Liver (tissue), 3 donors: ENCODE measurements at regions not wholly inside any gene's neighbourhood (a gene's known extent, or its start where the extent isn't known, plus 50 kb on each side); places are given as distances from the start of the nearest gene placed in this dataset.

Experiments used
- CTCF ChIP-seq: fragments of 150-350 bp; IDR thresholded peaks from 2 replicates; pipeline ENCODE4 v1.5.1; 2017; ENCODE audit warnings: improper control_type of control experiment, low read depth, low read length; ENCODE audit not compliant: missing input control
- GABPA ChIP-seq, 2 donors: IDR thresholded peaks in 1 of 2; conservative IDR thresholded peaks in 1 of 2; 2 replicates each; pipeline ENCODE4 v1.6.1; 2016; ENCODE audit warnings: antibody characterized with exemption in 2 of 2, mild to moderate bottlenecking in 1 of 2, moderate library complexity in 1 of 2
- TAF1 ChIP-seq: conservative IDR thresholded peaks from 2 replicates; pipeline ENCODE4 v1.6.1; 2016; ENCODE audit warnings: antibody characterized with exemption, mild to moderate bottlenecking
- TF ChIP-seq, protein P1 (sequence below): IDR thresholded peaks from 2 replicates; pipeline ENCODE4 v1.6.1; 2016; ENCODE audit warnings: antibody characterized with exemption
- donor health status: healthy.
- donor health status: healthy.

DNA sequence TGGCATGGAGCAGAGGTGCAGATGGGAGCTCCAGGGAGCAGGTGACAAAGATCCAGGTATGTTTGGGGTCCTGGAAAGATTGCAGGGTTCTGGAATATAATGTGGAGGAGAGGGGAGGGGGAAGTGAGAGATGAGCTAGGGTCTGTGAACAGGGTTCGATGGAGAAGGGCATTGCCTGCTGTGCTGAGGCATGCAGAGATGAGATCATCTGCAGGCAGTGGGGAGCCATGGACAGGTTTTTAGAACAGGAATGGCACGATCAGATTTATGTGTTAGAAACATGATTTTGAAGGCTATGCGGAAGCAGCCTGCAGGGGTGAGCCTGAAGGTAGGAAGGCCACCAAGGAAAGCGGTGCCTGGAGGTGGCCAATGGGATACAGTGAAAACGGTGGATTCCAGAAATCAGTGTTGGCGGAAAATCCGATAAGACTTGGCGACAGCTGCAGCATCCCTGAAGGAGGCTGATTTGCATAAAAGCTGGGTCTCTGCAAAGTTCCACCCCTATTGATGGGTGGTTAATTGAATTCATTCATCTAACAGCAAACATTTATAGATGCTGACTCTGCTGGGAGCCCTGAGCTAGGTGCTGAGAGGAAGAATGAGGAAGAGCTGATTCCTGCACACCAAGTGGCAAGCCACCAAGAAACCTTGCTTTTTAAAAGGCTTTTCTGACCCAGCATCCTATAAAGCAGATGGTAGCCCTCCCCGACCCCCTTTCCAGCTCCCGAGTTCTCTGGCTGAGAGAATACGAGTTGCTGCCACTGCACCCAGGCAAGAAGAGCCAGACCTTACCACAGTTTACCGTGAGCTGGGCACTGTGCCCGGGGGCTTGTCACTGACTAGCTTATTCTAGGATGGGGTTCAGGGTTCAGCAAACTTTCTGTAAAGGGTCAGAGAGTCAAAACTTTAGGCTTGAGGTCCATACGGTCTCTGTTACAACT lies 139.2 kb upstream of the SMIM23 start:
- TF ChIP-seq GABPA (IDR thresholded peaks at IDR 0.05 in 1 of 2, conservative IDR thresholded peaks at IDR 0.05 in 1 of 2) (no peak), CTCF (no peak), TAF1 (no peak)
- TF ChIP-seq, protein P1, sequence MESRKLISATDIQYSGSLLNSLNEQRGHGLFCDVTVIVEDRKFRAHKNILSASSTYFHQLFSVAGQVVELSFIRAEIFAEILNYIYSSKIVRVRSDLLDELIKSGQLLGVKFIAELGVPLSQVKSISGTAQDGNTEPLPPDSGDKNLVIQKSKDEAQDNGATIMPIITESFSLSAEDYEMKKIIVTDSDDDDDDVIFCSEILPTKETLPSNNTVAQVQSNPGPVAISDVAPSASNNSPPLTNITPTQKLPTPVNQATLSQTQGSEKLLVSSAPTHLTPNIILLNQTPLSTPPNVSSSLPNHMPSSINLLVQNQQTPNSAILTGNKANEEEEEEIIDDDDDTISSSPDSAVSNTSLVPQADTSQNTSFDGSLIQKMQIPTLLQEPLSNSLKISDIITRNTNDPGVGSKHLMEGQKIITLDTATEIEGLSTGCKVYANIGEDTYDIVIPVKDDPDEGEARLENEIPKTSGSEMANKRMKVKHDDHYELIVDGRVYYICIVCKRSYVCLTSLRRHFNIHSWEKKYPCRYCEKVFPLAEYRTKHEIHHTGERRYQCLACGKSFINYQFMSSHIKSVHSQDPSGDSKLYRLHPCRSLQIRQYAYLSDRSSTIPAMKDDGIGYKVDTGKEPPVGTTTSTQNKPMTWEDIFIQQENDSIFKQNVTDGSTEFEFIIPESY = no peak
